ENCODE measurements at regions not wholly inside any gene's neighbourhood (a gene's known extent, or its start where the extent isn't known, plus 50 kb on each side); places are given as distances from the start of the nearest gene placed in this dataset.

GRCh38 chr17:14510136-14510535 is 209.3 kb downstream of the HS3ST3B1 start:
- H3K36me3 Mint-ChIP-seq (ENCODE audit: insufficient read depth in 2 of 2), result no peaks in the 10 kb centered on the region

GRCh38 chr17:14508156-14508555 is 207.3 kb downstream of the HS3ST3B1 start:
- peaks cover 0 to 2% of the 10 kb centered on the region in 2 donors for H3K9me3 Mint-ChIP-seq
- H3K4me3 Mint-ChIP-seq, result no peak overlapping the region
- H3K36me3 Mint-ChIP-seq (ENCODE audit: insufficient read depth in 2 of 2), result no peaks in the 10 kb centered on the region
- H3K4me1 Mint-ChIP-seq (ENCODE audit: low read depth), result no peaks in the 10 kb centered on the region
- no peaks in the 10 kb centered on the region for H3K27me3 Mint-ChIP-seq (ENCODE audit: low read depth)
- DNase-seq (no peak), ATAC-seq (replicated peaks in 1 of 2) (no peak)
- no peak overlapping the region for H3K27ac Mint-ChIP-seq

More at GRCh38 chr17:14510136-14510535, 209.3 kb downstream of the HS3ST3B1 start:
- no peak for ATAC-seq (replicated peaks in 1 of 2)
- Mint-ChIP-seq H3K27me3 (ENCODE audit: low read depth) (no peaks in the 10 kb centered on the region), H3K27ac (no peak overlapping the region), H3K9me3 (no peaks in the 10 kb centered on the region), H3K4me3 (no peak overlapping the region), H3K4me1 (ENCODE audit: low read depth) (no peaks in the 10 kb centered on the region)
- no peak for DNase-seq

- no peak for DNase-seq
- no peaks in the 10 kb centered on the region for H3K4me1 Mint-ChIP-seq (ENCODE audit: low read depth)
- no peaks in the 10 kb centered on the region for H3K27me3 Mint-ChIP-seq (ENCODE audit: low read depth)
- H3K27ac Mint-ChIP-seq, result no peak overlapping the region
- H3K9me3 Mint-ChIP-seq, result peaks cover 0 to 2% of the 10 kb centered on the region in 2 donors
- no peaks in the 10 kb centered on the region for H3K36me3 Mint-ChIP-seq (ENCODE audit: insufficient read depth in 2 of 2)
- H3K4me3 Mint-ChIP-seq, result no peak overlapping the region
- ATAC-seq (replicated peaks in 1 of 2), result no peak
Observed at GRCh38 chr17:14506364-14506763, 205.5 kb downstream of the HS3ST3B1 start.

GRCh38 chr17:14505606-14506005 is 204.7 kb downstream of the HS3ST3B1 start:
- ATAC-seq (replicated peaks in 1 of 2) (no peak), DNase-seq (no peak)
- H3K36me3 Mint-ChIP-seq (ENCODE audit: insufficient read depth in 2 of 2), result no peaks in the 10 kb centered on the region
- H3K27me3 Mint-ChIP-seq (ENCODE audit: low read depth), result no peaks in the 10 kb centered on the region
- H3K4me3 Mint-ChIP-seq, result no peak overlapping the region
- H3K9me3 Mint-ChIP-seq, result peaks cover 0 to 2% of the 10 kb centered on the region in 2 donors
- H3K4me1 Mint-ChIP-seq (ENCODE audit: low read depth), result no peaks in the 10 kb centered on the region
- H3K27ac Mint-ChIP-seq, result no peak overlapping the region

- Mint-ChIP-seq H3K36me3 (ENCODE audit: insufficient read depth in 2 of 2) (no peaks in the 10 kb centered on the region), H3K9me3 (peaks cover 0 to 5% of the 10 kb centered on the region in 2 donors), H3K4me1 (ENCODE audit: low read depth) (no peaks in the 10 kb centered on the region), H3K27ac (no peak overlapping the region), H3K27me3 (ENCODE audit: low read depth) (no peaks in the 10 kb centered on the region), H3K4me3 (no peak overlapping the region)
- no peak for DNase-seq
- no peak for ATAC-seq (replicated peaks in 1 of 2)
Observed at GRCh38 chr17:14499976-14500375, 199.1 kb downstream of the HS3ST3B1 start.

- no peaks in the 10 kb centered on the region for H3K4me1 Mint-ChIP-seq (ENCODE audit: low read depth)
- DNase-seq (no peak), ATAC-seq (replicated peaks in 1 of 2) (no peak)
- H3K9me3 Mint-ChIP-seq, result peaks cover 2 to 3% of the 10 kb centered on the region in 2 donors
- no peak overlapping the region for H3K27ac Mint-ChIP-seq
- no peak overlapping the region for H3K4me3 Mint-ChIP-seq
- H3K36me3 Mint-ChIP-seq (ENCODE audit: insufficient read depth in 2 of 2), result no peaks in the 10 kb centered on the region
- no peaks in the 10 kb centered on the region for H3K27me3 Mint-ChIP-seq (ENCODE audit: low read depth)
Observed at GRCh38 chr17:14498812-14499211, 197.9 kb downstream of the HS3ST3B1 start.

- Mint-ChIP-seq H3K36me3 (ENCODE audit: insufficient read depth in 2 of 2) (no peaks in the 10 kb centered on the region), H3K9me3 (peaks cover 2 to 3% of the 10 kb centered on the region in 2 donors), H3K27me3 (ENCODE audit: low read depth) (no peaks in the 10 kb centered on the region), H3K27ac (no peak overlapping the region), H3K4me1 (ENCODE audit: low read depth) (no peaks in the 10 kb centered on the region), H3K4me3 (no peak overlapping the region)
- ATAC-seq (replicated peaks in 1 of 2) (no peak), DNase-seq (no peak)
Observed at GRCh38 chr17:14494161-14494560, 193.3 kb downstream of the HS3ST3B1 start.

GRCh38 chr17:14489986-14490385 is 189.1 kb downstream of the HS3ST3B1 start:
- H3K27me3 Mint-ChIP-seq (ENCODE audit: low read depth), result no peaks in the 10 kb centered on the region
- H3K4me3 Mint-ChIP-seq, result no peak overlapping the region
- H3K9me3 Mint-ChIP-seq, result peaks cover 2% of the 10 kb centered on the region in 2 donors
- H3K36me3 Mint-ChIP-seq (ENCODE audit: insufficient read depth in 2 of 2), result no peaks in the 10 kb centered on the region
- H3K27ac Mint-ChIP-seq, result no peak overlapping the region
- no peak for ATAC-seq (replicated peaks in 1 of 2)
- DNase-seq, result no peak
- no peaks in the 10 kb centered on the region for H3K4me1 Mint-ChIP-seq (ENCODE audit: low read depth)

- H3K27ac Mint-ChIP-seq, result no peak overlapping the region
- no peaks in the 10 kb centered on the region for H3K27me3 Mint-ChIP-seq (ENCODE audit: low read depth)
- ATAC-seq (replicated peaks in 1 of 2) (no peak), DNase-seq (no peak)
- no peak overlapping the region for H3K4me3 Mint-ChIP-seq
- H3K9me3 Mint-ChIP-seq, result peaks cover 0 to 2% of the 10 kb centered on the region in 2 donors
- no peaks in the 10 kb centered on the region for H3K4me1 Mint-ChIP-seq (ENCODE audit: low read depth)
- H3K36me3 Mint-ChIP-seq (ENCODE audit: insufficient read depth in 2 of 2), result no peaks in the 10 kb centered on the region
Observed at GRCh38 chr17:14488958-14489550, 188.2 kb downstream of the HS3ST3B1 start.

GRCh38 chr17:14487068-14487467 is 186.2 kb downstream of the HS3ST3B1 start:
- no peaks in the 10 kb centered on the region for H3K36me3 Mint-ChIP-seq (ENCODE audit: insufficient read depth in 2 of 2)
- no peak overlapping the region for H3K27ac Mint-ChIP-seq
- no peak overlapping the region for H3K4me3 Mint-ChIP-seq
- ATAC-seq (replicated peaks in 1 of 2), result no peak
- DNase-seq, result no peak
- no peaks in the 10 kb centered on the region for H3K27me3 Mint-ChIP-seq (ENCODE audit: low read depth)
- no peaks in the 10 kb centered on the region for H3K4me1 Mint-ChIP-seq (ENCODE audit: low read depth)
- peaks cover 0 to 2% of the 10 kb centered on the region in 2 donors for H3K9me3 Mint-ChIP-seq

- no peak overlapping the region for H3K27ac Mint-ChIP-seq
- H3K4me3 Mint-ChIP-seq, result no peak overlapping the region
- no peaks in the 10 kb centered on the region for H3K36me3 Mint-ChIP-seq (ENCODE audit: insufficient read depth in 2 of 2)
- H3K27me3 Mint-ChIP-seq (ENCODE audit: low read depth), result no peaks in the 10 kb centered on the region
- DNase-seq (no peak), ATAC-seq (replicated peaks in 1 of 2) (no peak)
- H3K4me1 Mint-ChIP-seq (ENCODE audit: low read depth), result no peaks in the 10 kb centered on the region
- H3K9me3 Mint-ChIP-seq, result peaks cover 0 to 2% of the 10 kb centered on the region in 2 donors
Observed at GRCh38 chr17:14482715-14483114, 181.8 kb downstream of the HS3ST3B1 start.

GRCh38 chr17:14481664-14482063 is 180.8 kb downstream of the HS3ST3B1 start:
- H3K4me1 Mint-ChIP-seq (ENCODE audit: low read depth), result no peaks in the 10 kb centered on the region
- no peak overlapping the region for H3K4me3 Mint-ChIP-seq
- ATAC-seq (replicated peaks in 1 of 2), result no peak
- no peaks in the 10 kb centered on the region for H3K27me3 Mint-ChIP-seq (ENCODE audit: low read depth)
- no peak overlapping the region for H3K27ac Mint-ChIP-seq
- DNase-seq, result no peak
- no peaks in the 10 kb centered on the region for H3K36me3 Mint-ChIP-seq (ENCODE audit: insufficient read depth in 2 of 2)
- no peaks in the 10 kb centered on the region for H3K9me3 Mint-ChIP-seq

GRCh38 chr17:14474591-14474990 is 173.7 kb downstream of the HS3ST3B1 start:
- ATAC-seq (replicated peaks in 1 of 2), result no peak
- H3K4me3 Mint-ChIP-seq, result no peak overlapping the region
- no peaks in the 10 kb centered on the region for H3K36me3 Mint-ChIP-seq (ENCODE audit: insufficient read depth in 2 of 2)
- no peak for DNase-seq
- H3K27me3 Mint-ChIP-seq (ENCODE audit: low read depth), result no peaks in the 10 kb centered on the region
- peaks cover 0 to 4% of the 10 kb centered on the region in 2 donors for H3K9me3 Mint-ChIP-seq
- peaks cover 5% of the 10 kb centered on the region for H3K4me1 Mint-ChIP-seq (ENCODE audit: low read depth)
- H3K27ac Mint-ChIP-seq, result no peak overlapping the region

- peaks cover 0 to 2% of the 10 kb centered on the region in 2 donors for H3K36me3 Mint-ChIP-seq (ENCODE audit: insufficient read depth in 2 of 2)
- peaks cover 5% of the 10 kb centered on the region for H3K4me1 Mint-ChIP-seq (ENCODE audit: low read depth)
- no peak overlapping the region for H3K4me3 Mint-ChIP-seq
- no peak overlapping the region for H3K27ac Mint-ChIP-seq
- no peaks in the 10 kb centered on the region for H3K27me3 Mint-ChIP-seq (ENCODE audit: low read depth)
- ATAC-seq (replicated peaks in 1 of 2) (no peak), DNase-seq (no peak)
- H3K9me3 Mint-ChIP-seq, result peaks cover 0 to 8% of the 10 kb centered on the region in 2 donors
Observed at GRCh38 chr17:14471052-14471451, 170.2 kb downstream of the HS3ST3B1 start.

Data from activated T-cell treated with anti-CD3 and anti-CD28 coated beads, Interleukin-2, amount 50 U/mL, for 72 hours (primary cell).